ENCODE measurements at regions not wholly inside any gene's neighbourhood (a gene's known extent, or its start where the extent isn't known, plus 50 kb on each side); places are given as distances from the start of the nearest gene placed in this dataset.

DNA sequence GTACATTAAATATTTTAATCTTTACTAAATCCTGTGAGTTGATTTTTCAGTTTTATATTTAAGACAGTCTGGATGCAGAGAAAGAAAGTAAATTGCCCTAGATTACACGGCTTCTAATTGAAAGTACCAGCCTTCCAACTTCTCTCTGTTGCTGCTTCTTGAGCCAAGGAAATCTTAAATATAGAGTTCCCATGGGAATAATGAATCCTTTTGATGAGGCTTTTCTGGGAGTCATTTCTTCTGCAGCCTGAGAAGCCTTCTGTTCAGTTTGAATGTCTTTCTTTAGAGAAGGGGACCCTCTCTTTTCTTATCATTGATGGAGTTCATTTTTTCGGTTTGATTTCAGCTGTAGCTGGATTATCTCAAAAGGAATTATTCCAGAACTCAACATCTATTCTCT is 317.3 kb upstream of the PTPRD start:
- TF ChIP-seq POLR2A (IDR thresholded peaks at IDR 0.05) = no peak
- TF ChIP-seq, protein P1, sequence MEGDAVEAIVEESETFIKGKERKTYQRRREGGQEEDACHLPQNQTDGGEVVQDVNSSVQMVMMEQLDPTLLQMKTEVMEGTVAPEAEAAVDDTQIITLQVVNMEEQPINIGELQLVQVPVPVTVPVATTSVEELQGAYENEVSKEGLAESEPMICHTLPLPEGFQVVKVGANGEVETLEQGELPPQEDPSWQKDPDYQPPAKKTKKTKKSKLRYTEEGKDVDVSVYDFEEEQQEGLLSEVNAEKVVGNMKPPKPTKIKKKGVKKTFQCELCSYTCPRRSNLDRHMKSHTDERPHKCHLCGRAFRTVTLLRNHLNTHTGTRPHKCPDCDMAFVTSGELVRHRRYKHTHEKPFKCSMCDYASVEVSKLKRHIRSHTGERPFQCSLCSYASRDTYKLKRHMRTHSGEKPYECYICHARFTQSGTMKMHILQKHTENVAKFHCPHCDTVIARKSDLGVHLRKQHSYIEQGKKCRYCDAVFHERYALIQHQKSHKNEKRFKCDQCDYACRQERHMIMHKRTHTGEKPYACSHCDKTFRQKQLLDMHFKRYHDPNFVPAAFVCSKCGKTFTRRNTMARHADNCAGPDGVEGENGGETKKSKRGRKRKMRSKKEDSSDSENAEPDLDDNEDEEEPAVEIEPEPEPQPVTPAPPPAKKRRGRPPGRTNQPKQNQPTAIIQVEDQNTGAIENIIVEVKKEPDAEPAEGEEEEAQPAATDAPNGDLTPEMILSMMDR (IDR thresholded peaks at IDR 0.05) = no peak

All from body of pancreas (tissue), 4 donors.